ENCODE measurements at regions not wholly inside any gene's neighbourhood (a gene's known extent, or its start where the extent isn't known, plus 50 kb on each side); places are given as distances from the start of the nearest gene placed in this dataset.
"Not testable (repeated sequence)": the region's sequence is repeated elsewhere in the genome, so short reads cannot be mapped to it uniquely, and the experiment has no call there.

- DNase-seq (ENCODE audit: low spot score): no peak
Measured at GRCh38 chr20:52098186-52098585, 93.4 kb downstream of the ZFP64 start.

GRCh38 chr20:52096117-52096516, 95.5 kb downstream of the ZFP64 start:
- DNase-seq (ENCODE audit: low spot score): no peak

- no peak for DNase-seq (ENCODE audit: low spot score)
Measured at GRCh38 chr20:52094693-52095092, 96.9 kb downstream of the ZFP64 start.

GRCh38 chr20:52093575-52093974, 98.0 kb downstream of the ZFP64 start:
- DNase-seq (ENCODE audit: low spot score): no peak

- DNase-seq (ENCODE audit: low spot score): no peak
Measured at GRCh38 chr20:52090035-52090434, 101.5 kb downstream of the ZFP64 start.

GRCh38 chr20:52087471-52087870, 104.1 kb downstream of the ZFP64 start:
- DNase-seq (ENCODE audit: low spot score): no peak

GRCh38 chr20:52086878-52087277, 104.7 kb downstream of the ZFP64 start:
- no peak for DNase-seq (ENCODE audit: low spot score)

- DNase-seq (ENCODE audit: low spot score): no peak
Measured at GRCh38 chr20:52084727-52085126, 106.9 kb downstream of the ZFP64 start.

- peak; percentile 42 for DNase-seq (ENCODE audit: low spot score)
Measured at GRCh38 chr20:52083627-52084232, 107.8 kb downstream of the ZFP64 start.

- DNase-seq (ENCODE audit: low spot score): no peak
Measured at GRCh38 chr20:52082612-52083011, 109.0 kb downstream of the ZFP64 start.

GRCh38 chr20:52081791-52082190, 109.8 kb downstream of the ZFP64 start:
- DNase-seq (ENCODE audit: low spot score): no peak

GRCh38 chr20:52081066-52081465, 110.5 kb downstream of the ZFP64 start:
- no peak for DNase-seq (ENCODE audit: low spot score)

GRCh38 chr20:52078289-52078688, 113.3 kb downstream of the ZFP64 start:
- no peak for DNase-seq (ENCODE audit: low spot score)

GRCh38 chr20:52076164-52076563, 115.4 kb downstream of the ZFP64 start:
- DNase-seq (ENCODE audit: low spot score): no peak

- no peak for DNase-seq (ENCODE audit: low spot score)
Measured at GRCh38 chr20:52075400-52075799, 116.2 kb downstream of the ZFP64 start.

- no peak for DNase-seq (ENCODE audit: low spot score)
Measured at GRCh38 chr20:52071136-52071535, 120.4 kb downstream of the ZFP64 start.

GRCh38 chr20:52064931-52065330, 126.6 kb downstream of the ZFP64 start:
- no peak for DNase-seq (ENCODE audit: low spot score)

GRCh38 chr20:52062452-52063209, 128.9 kb downstream of the ZFP64 start:
- DNase-seq (ENCODE audit: low spot score): no peak

GRCh38 chr20:52060794-52061714, 130.5 kb downstream of the ZFP64 start:
- DNase-seq (ENCODE audit: low spot score): no peak

- DNase-seq (ENCODE audit: low spot score): not testable (repeated sequence)
Measured at GRCh38 chr20:52057133-52057532, 134.4 kb downstream of the ZFP64 start.

GRCh38 chr20:52056203-52057062, 135.1 kb downstream of the ZFP64 start:
- DNase-seq (ENCODE audit: low spot score): no peak

GRCh38 chr20:52054123-52054522, 137.5 kb downstream of the ZFP64 start:
- DNase-seq (ENCODE audit: low spot score): peak; percentile 11
